ENCODE measurements at regions not wholly inside any gene's neighbourhood (a gene's known extent, or its start where the extent isn't known, plus 50 kb on each side); places are given as distances from the start of the nearest gene placed in this dataset.

DNA sequence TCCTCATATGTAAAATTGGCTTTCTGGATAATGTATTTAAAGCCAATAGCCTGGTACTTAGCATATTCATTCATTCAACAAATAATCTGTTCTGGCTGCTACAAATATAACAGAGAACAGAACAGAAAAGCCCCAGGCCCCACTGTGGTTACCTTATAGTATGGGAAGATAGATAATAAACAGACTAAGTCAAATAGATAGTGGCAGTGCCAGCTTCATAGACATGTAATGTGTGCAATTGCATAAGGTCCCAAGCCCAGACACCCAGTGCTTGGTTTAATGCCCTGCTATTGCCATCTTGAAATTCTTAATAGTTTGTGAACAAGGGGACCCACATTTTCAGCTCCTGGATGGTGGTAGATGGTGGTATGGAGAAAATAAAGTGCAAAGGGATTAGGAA, 320.2 kb upstream of the USP15 start:
- TF ChIP-seq, protein P1, sequence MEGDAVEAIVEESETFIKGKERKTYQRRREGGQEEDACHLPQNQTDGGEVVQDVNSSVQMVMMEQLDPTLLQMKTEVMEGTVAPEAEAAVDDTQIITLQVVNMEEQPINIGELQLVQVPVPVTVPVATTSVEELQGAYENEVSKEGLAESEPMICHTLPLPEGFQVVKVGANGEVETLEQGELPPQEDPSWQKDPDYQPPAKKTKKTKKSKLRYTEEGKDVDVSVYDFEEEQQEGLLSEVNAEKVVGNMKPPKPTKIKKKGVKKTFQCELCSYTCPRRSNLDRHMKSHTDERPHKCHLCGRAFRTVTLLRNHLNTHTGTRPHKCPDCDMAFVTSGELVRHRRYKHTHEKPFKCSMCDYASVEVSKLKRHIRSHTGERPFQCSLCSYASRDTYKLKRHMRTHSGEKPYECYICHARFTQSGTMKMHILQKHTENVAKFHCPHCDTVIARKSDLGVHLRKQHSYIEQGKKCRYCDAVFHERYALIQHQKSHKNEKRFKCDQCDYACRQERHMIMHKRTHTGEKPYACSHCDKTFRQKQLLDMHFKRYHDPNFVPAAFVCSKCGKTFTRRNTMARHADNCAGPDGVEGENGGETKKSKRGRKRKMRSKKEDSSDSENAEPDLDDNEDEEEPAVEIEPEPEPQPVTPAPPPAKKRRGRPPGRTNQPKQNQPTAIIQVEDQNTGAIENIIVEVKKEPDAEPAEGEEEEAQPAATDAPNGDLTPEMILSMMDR (IDR thresholded peaks at IDR 0.05), result no peak
- no peak for TF ChIP-seq POLR2A (IDR thresholded peaks at IDR 0.05)
